Activated CD8-positive, alpha-beta memory T cell treated with anti-CD3 and anti-CD28 coated beads for 1 hour (primary cell): ENCODE measurements at regions not wholly inside any gene's neighbourhood (a gene's known extent, or its start where the extent isn't known, plus 50 kb on each side); places are given as distances from the start of the nearest gene placed in this dataset.
"Not testable (repeated sequence)": the region's sequence is repeated elsewhere in the genome, so short reads cannot be mapped to it uniquely, and the experiment has no call there.

Source experiments
- DNase-seq, 2 donors: peaks; one replicate each; pipeline ENCODE4 v3.0.0-alpha.2; 2020; ENCODE audit warnings: low read depth in 1 of 2; ENCODE audit errors: extremely low read depth in 1 of 2

DNA sequence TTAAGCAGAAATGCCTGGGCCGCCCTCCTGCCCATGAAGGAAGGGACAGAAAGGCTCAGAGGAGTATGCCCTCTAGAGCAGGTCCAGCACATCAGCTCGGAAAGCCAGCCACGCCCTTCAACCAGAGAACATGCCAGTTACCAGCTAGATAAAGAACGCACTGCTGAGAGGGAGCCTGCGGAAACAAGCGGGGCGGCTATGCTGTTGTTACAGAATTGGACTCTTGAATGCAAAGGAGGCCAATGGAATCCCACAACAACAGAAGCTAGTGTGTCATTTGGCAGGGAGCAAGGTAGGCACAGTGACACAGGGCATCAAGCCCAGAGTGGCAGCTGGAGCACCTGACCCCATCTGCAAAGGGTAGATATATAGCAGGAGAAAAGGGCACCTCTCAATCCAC is 242.9 kb upstream of the ID2 start:
- no peak for DNase-seq

DNA sequence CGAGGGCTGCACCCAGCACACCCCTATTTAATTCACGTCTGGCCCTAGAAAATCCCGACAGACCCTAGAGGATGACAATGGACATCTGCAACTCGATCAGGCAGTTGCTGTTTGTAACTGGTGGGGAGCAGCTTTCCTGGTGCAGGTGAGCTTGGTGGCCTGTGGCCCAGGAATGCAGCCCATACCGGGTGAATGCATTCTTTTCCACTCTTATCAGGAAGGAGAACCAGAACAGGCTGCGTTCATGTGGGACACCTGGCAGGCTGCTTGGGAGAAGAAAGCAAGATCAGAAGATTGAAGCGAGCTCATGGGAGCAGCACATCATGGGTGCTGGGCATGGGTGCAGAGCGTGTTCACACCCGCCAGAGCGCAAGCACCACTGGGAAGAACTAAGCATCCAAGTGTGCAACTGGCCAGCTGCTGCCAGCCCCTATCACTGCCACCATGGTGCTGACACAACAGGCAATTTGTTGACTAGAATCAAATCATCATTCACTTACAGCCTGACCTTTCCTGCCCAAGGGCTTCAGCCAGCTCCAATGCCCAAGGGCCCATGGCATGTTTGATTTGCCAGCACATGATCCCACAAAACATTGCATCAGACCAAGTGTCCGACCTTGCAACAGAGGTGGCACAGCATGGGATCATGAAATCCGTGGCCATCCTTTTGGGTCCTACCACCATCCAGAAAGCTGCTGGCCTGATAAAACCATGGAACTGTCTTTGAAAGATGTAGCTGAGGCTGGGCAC is 241.7 kb upstream of the ID2 start:
- DNase-seq: no peak

DNA sequence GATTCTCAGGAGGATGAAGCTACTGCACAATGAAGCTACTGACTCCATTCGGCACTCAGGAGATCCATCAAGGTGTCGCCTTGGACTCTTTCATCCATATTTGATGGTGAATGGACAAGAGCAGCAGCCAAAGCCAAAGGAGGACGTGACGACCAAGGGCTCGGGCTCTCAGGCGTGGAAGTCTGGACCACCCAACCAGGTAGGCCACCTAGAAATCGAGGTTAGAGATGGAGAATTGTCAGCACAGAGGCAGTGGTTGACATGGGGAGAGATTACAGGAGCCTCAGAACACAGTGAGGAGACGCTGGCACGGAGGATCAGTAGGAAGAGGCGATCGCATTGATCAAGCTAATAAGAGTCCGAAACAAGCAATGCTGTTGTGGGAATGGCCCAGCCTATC is 240.5 kb upstream of the ID2 start:
- no peak for DNase-seq

GRCh38 chr2:8441986-8442385 is 239.9 kb upstream of the ID2 start:
- DNase-seq: no peak

DNA sequence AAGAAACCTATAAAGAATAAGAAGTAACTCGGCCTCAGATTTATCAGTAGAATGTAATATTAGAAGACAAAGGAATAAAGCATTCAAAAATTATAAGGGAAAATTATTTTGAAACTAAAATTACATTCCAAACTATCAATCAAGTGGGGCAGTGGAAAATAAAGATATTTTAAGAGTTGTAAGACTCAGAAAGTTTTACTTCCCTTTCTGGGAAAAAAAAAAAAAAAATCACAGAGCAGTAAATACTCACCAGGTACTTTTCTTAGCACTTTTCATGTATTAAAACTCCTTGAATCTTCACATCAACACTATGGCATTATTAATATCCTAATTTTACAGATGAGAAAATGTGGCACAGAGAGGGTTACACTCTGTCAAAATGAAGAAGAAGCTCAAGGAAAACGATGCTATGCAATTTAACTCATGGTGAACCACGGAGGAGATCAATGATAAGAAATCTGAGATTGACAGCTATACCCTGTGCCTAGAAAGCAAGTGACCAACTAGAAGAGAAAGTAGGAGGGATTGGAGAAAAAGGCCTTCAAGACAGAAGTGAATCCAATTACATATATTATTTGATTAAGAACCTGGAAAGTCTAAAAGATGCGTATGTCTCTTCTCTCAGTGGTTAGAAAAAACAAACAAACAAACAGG is 238.9 kb upstream of the ID2 start:
- no peak for DNase-seq

GRCh38 chr2:8445580-8445979 is 236.3 kb upstream of the ID2 start:
- no peak for DNase-seq

DNA sequence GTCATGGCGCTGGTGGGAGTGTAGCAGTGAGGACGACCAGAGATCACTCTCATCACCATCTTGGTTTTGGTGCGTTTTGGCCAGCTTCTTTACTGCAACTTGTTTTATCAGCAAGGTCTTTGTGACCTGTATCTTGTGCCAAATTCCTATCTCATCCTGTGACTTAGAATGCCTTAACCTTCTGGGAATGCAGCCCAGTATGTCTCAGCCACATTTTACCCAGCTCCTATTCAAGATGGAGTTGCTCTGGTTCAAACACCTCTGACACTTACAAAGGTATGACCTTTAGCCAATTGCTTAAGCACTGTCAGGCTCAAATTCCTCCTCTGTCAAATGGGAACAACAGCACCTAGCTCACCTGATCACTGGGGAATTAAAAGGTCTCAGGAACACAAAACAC is 235.1 kb upstream of the ID2 start:
- not testable (repeated sequence) for DNase-seq

DNA sequence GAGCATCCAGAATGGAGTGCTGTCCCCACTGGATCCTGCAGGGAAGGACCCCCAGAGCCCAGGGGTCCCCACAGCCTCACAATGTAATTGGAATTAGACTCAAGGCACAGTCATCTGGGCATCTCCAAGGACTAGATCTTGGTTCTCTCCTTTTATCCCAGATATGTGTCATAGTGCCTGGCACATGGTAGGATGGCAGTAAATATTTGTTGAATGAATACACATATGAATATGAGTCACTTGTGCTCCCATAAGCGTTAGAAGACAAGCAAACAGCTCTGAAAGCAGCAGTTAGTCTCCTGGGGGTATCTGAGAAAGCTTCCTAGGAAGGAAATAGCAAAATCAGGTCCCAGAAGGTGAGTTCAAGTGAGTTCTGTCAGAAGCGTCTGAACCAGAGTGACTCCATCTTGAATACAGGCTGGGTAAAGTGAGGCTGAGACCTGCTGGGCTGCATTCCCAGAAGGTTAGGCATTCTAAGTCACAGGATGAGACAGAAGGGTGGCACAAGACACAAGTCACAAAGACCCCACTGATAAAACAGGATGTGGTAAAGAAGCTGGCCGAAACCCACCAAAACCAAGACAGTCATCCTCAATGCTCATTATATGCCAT is 234.1 kb upstream of the ID2 start:
- no peak for DNase-seq

DNA sequence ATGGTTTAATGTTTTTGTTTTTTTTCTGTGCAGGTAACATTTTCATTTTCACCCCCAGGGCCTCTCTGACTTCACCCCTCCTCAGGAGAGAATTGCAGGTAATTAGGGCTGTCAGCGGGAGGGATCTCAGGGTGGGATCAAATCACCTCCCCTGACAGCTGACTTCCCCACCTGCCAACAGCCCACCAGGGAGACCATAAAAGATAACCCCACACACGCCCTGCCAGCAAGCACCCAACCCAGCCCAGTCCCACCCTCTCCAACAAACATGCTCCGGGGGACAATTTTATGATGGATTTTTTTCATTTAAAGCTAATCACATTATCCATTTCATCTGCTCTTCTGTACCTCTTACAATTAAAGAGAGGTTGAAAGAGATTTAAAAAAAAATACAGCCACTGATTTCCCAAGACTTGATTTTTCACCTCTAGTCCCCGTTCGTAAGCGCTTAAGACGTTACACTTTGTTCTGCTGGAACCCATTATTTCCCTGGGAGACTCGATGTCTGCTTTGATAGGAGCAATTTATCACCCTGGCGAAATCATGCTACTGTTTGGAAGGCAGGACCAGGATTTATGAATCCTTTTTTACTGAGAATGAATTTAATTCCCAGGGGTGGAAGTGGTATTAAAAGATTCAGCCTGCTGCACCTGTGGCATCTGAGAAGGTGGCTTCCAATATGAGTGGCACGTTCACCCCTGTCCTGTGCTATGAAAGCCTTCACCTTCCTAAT is 232.9 kb upstream of the ID2 start:
- no peak for DNase-seq

GRCh38 chr2:8451273-8451672 is 230.6 kb upstream of the ID2 start:
- no peak for DNase-seq

GRCh38 chr2:8452296-8452695 is 229.6 kb upstream of the ID2 start:
- no peak for DNase-seq

DNA sequence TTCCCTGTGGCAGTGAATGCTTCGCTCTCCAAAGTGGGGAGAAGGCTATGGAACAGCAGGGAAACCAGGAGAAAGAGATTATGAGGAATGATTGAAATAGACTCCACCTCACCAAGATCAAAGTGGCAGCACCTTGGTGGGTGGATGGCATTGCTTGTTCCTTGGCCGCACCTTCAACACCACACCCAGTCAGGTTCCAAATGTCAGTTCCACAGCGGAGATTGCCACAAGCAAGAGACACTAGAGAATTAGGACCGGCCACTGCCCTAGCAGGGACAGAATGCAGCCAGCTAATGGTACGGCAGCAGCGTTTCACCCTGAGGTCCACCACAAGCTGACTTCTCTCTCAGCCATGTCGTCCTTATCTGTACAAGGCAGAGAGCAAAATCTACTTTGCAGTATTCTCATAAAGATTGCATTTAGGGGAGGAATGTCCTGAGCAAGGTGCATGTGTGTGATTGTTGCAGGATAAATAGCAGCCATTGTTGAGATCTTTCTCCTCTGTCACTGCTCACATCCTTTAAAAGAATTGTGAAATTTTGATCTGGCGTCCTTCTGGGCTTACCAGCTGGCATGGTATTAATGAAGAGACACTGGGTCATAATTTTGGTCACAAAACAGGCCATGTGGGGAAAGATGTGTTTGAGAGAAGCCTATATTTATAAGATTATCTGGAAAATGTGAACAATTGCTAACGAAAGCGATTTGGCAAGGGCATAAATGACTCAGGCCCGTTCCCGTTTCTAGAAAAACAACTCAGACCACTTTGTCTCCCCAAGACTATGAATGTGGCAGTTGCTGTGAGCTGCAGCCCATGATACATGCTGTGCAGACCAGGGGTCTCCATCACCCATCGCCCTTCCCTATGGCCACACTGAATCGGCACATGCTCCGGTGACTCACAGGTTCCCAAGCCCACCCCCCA is 228.6 kb upstream of the ID2 start:
- DNase-seq: no peak

DNA sequence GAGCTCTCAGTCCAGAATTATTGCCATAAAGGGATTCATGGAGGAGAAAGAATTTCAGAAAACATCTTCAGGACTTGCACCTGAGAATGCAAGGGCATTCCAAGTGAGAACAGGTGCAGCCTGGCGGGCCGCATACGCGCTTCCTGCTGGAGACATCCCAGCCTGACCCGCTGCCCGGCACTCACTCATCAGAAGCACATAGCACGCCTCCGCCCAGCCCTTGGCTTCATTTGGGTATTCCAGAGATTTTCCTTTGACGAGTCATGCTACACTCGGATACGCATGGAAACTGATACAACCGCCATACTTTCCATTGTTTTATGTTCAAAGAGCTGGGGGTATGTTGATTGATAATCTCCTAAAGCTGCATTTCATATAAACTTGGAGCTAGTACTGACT is 228.0 kb upstream of the ID2 start:
- no peak for DNase-seq

DNA sequence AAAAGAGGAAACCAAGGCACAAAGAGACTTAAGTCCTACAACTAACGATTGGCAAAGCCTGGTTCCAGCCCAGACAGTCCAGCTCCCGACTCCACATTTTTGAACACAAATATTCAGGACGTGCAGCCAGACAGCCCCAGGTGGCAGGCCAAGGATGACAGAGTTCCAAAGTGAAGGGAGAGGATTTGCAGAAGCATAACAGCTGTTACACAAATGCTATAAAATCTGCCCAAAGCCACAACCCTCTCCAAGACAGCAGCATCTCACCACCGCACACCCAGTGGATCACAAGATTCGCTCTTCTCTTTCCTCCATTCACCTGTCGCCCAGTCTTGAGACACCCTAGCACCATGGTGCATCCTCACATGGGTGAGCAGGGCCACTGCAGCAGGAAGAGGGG is 227.1 kb upstream of the ID2 start:
- DNase-seq: no peak

DNA sequence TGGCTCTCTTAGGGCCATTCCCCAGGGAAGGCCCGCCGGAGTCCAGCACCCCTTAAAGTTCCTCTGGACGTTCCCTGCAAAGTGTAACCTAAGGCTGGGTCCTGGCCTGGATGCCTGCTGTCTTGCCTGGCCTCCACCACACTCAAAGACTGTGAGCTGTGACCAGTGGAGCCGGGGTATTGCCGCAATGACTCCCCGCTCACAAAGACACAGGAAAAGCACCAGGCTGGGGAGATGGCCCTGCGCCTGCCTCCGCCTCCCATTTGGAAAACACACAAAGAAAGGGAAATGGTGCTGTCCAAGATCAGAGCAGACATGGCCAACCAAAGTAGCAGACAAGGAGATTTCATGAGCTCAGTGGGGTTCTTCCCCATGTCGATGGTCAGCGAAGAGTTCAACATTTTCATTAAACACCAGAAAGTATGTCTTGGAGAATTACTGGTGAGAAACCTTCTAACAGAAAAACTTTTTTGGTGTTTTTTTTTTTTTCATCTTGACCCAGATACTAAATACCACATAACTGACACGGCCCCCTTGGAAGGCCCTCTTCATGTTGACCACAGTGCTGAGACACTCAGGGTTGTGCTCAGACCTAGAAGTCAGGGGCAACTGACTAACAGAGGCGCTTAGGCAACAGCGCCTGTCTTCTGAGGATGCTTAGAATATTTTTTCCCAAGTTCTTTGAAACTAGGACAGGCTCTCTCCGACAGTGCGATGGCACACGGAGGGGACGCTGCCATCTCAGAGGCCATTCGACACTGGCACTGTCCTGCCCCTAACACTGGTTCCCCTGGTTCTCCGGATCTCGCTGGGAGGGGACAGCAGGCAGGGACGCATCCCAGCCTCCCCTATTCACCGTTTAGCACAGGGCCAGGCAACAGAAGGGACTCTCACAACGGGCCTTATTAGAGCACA is 226.4 kb upstream of the ID2 start:
- DNase-seq: no peak

GRCh38 chr2:8456151-8457091 is 225.4 kb upstream of the ID2 start:
- DNase-seq: peak in 1 of 2 donors; percentile 23

GRCh38 chr2:8457092-8457481 is 224.8 kb upstream of the ID2 start:
- DNase-seq: no peak

GRCh38 chr2:8457699-8458502 is 224.0 kb upstream of the ID2 start:
- no peak for DNase-seq
